H1 (cell line): ENCODE measurements at regions not wholly inside any gene's neighbourhood (a gene's known extent, or its start where the extent isn't known, plus 50 kb on each side); places are given as distances from the start of the nearest gene placed in this dataset.

ENCODE experiments used
- CHD7 ChIP-seq: fragments of 300-600 bp; sonication (generic); IDR thresholded peaks from 2 replicates; pipeline ENCODE4 v1.7.1; 2012; ENCODE audit warnings: low read length, moderate library complexity, mild to moderate bottlenecking, inconsistent platforms; ENCODE audit not compliant: insufficient replicate concordance
- CTCF ChIP-seq, 3 experiments: IDR thresholded peaks; 1 replicate in 2 of 3; 2 replicates in 1 of 3; pipeline versions ENCODE4 v1.5.1 to v1.6.1; 2011; ENCODE audit warnings: low read length in 3 of 3, mild to moderate bottlenecking in 3 of 3, inconsistent platforms in 2 of 3, low read depth in 1 of 3, moderate library complexity in 1 of 3; ENCODE audit not compliant: insufficient read depth in 1 of 3; ENCODE audit errors: control extremely low read depth in 1 of 3
- KDM5A ChIP-seq: fragments of 200-600 bp; IDR thresholded peaks from 2 replicates; pipeline ENCODE4 v1.7.1; 2012; ENCODE audit warnings: mild to moderate bottlenecking, low read length, inconsistent platforms, mixed read lengths

GRCh38 chr13:111528513-111528912 is 208.1 kb downstream of the TEX29 start (continued):
- TF ChIP-seq CHD7, result no peak
- TF ChIP-seq CTCF (IDR thresholded peaks at IDR 0.05; ENCODE audit: control extremely low read depth in 1 of 3, insufficient read depth in 1 of 3, low read depth in 1 of 3, low read length in 3 of 3), result no peak
- TF ChIP-seq KDM5A, result no peak
- TF ChIP-seq, all 59 proteins: peak for 0
